GM12872 (cell line): ENCODE measurements at regions not wholly inside any gene's neighbourhood (a gene's known extent, or its start where the extent isn't known, plus 50 kb on each side); places are given as distances from the start of the nearest gene placed in this dataset.

Experiments
- TF ChIP-seq, protein P1 (sequence below): IDR thresholded peaks from 3 replicates; pipeline ENCODE4 v1.5.1; 2011; ENCODE audit warnings: low read depth, mild to moderate bottlenecking, low read length, moderate library complexity; ENCODE audit not compliant: insufficient read depth

- TF ChIP-seq, protein P1, sequence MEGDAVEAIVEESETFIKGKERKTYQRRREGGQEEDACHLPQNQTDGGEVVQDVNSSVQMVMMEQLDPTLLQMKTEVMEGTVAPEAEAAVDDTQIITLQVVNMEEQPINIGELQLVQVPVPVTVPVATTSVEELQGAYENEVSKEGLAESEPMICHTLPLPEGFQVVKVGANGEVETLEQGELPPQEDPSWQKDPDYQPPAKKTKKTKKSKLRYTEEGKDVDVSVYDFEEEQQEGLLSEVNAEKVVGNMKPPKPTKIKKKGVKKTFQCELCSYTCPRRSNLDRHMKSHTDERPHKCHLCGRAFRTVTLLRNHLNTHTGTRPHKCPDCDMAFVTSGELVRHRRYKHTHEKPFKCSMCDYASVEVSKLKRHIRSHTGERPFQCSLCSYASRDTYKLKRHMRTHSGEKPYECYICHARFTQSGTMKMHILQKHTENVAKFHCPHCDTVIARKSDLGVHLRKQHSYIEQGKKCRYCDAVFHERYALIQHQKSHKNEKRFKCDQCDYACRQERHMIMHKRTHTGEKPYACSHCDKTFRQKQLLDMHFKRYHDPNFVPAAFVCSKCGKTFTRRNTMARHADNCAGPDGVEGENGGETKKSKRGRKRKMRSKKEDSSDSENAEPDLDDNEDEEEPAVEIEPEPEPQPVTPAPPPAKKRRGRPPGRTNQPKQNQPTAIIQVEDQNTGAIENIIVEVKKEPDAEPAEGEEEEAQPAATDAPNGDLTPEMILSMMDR: no peak
These were observed 530.3 kb downstream of the RASEF start for GRCh38 chr9:82532504-82533180.

GRCh38 chr9:82535432-82535998 is 527.4 kb downstream of the RASEF start:
- TF ChIP-seq, protein P1: no peak

GRCh38 chr9:82538634-82539033 is 524.3 kb downstream of the RASEF start:
- TF ChIP-seq, protein P1: no peak

GRCh38 chr9:82539146-82539545 is 523.8 kb downstream of the RASEF start:
- TF ChIP-seq, protein P1: no peak

DNA sequence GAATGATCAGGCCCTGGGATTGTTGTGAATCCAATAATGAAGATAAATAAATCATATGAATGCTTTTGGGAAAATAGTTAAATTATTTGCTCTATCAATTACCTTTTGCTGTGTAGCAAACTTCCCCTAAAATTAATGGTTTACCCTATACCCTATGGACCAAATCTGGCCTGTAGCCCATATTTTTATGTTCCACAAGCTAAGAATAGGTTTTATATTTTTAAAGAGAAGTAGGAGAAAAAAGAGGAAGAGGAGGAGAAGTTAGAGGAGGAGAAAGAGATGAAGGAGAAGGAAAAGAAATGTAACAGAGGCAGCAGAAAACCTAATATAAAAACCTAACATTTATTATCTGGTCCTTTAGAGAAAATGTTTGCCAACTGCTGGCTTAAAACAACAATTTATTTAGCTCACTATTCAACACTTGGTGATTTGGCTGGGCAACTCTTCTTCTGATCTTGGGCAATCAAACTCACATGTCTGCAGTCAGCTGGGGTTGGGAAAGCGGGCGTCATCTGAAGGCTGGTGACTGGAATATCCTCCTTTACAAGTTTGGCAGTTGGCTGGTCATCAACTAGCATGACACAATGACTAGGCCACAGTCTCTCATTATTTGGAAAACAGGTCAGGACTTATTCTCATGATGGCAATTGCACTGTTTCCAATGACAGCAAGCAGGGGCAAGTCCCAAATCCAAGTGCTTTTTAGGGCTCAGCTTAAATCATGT is 522.9 kb downstream of the RASEF start:
- TF ChIP-seq, protein P1: no peak

- TF ChIP-seq, protein P1: no peak
These were observed 519.2 kb downstream of the RASEF start for GRCh38 chr9:82543726-82544125.

DNA sequence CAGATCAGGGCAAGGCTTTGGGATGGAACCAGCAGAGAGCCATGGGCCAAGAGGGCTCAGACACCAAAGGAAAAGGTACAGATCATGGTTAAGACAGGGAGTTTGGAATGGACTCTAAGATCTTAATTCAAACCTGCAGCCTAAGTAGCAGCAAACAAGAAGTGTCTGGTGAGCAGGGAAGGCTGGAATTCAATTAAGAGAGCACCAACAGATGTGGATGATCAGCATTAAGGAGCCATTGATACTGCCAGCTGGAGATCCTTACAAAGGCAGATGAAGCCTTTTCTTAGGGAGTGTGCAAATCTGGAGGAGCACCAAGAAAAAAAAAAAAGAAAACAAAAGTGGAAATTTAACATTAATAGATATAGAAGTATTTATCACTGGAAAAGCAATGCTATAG is 516.8 kb downstream of the RASEF start:
- TF ChIP-seq, protein P1: no peak
